CD1c-positive myeloid dendritic cell (primary cell): ENCODE measurements at regions not wholly inside any gene's neighbourhood (a gene's known extent, or its start where the extent isn't known, plus 50 kb on each side); places are given as distances from the start of the nearest gene placed in this dataset.

ENCODE experiments used
- DNase-seq: peaks from one replicate; pipeline ENCODE4 v3.0.0-alpha.2; 2016; ENCODE audit errors: extremely low spot score

DNA sequence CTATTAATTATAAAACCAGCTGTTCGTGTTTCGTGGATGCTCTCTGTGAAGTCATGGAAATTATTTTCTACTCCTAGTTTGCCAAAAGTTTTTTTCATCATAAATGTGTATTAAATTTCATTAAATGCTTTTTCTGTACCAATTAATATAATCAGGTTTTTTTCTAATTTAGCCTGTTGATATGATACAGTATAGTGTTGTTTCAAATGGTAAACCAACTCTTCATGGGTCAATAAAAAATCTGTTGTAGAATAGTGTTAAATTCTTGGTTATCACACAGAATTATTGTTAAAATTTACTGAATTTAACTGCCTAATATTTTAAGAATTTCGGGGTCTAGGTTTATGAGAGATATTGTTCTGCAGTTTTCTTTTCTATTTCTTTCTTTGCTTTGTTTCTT lies 505.9 kb upstream of the MANEA start:
- DNase-seq = no peak

DNA sequence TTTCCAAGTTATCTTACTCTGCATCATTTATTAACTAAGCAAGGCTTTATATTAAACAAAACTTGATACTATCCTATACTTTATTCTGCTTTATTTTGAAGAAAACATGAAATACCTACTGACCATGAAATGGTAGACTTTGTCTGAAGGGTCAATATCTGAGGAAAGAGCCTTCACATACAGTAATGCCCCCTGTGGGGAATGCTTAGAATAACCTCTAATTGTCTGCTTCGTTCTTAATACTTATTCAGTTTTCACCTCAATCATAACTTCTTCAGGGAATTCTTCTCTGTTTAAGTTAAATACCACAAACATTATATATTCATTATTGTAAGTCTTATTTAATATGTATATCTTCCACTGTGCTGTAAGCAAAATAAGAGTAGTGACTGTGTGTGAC lies 498.9 kb upstream of the MANEA start:
- DNase-seq = no peak

DNA sequence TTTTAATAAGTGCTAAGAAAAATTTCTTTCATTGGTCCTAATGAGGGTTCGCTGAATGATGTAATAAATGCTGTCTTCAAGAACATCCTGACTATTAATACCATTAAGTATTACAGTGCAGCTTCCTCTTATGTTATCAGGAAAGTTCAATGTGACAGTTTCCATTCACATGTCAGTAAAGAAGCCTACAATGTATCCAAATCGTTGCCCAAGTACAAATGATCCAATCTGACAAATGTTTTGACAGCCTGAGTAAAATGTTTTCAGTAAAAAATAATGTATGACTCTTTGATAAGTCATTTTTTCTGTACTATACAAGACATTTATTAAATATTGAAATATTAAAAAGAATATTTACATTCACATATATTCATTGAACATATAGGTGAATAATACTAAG lies 496.1 kb upstream of the MANEA start:
- no peak for DNase-seq

DNA sequence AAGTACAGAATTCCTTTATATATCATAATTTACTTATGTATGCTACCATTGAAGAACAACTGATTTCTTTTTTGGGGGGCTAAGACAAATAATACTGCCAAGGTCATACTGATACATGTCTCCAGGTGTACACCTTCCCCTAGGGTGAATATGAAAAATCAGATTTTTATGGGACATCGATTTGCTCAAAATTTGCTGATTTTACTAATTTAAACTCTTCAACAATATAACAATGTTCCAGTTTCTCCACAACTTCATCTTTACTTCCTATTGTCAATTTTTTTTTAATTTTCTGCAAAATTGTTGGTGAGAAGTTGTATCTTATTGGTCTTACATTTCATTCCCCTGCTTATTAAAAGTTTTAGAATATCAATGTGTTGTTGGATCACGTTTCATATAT lies 495.4 kb upstream of the MANEA start:
- DNase-seq = no peak

DNA sequence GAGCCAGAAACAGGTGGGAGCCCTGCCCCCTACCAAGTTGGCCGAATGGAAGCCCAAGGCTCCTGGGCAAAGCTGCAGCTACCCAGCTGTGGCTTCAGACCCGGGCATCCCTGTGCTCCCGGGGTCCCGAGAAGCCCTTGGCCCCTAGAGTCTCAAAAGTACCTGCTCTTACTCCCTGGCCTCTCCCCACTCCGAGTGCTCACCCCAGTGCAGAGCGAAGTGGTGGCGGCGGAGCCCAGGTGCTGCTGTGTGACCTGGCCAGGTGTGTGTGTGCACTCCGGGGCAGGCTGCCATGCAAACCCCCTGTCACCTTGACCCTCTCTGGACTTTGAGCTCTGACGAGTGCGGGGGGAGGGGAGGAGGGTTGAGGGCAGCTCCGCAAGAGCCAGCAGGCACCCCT lies 493.8 kb upstream of the MANEA start:
- no peak for DNase-seq

DNA sequence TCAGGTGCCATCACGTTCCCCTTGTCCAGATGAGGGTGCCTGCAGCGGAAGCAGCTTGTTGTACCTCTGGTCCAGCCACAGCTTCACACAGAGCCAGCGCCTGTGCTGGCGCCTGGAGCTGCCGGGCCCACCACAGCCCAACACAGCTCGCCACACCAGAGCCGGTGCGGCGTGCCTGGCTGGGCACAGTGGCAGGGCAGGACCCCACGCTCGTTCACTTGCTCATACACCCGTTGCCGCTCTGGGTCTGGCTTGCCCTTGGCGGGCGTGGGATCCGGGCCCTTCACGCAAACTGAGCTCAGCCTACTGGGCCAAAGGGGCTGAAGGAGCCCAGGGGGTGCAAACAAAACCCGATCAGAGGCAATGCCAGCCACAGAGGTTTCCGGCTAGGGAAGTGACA lies 492.5 kb upstream of the MANEA start:
- DNase-seq = no peak

DNA sequence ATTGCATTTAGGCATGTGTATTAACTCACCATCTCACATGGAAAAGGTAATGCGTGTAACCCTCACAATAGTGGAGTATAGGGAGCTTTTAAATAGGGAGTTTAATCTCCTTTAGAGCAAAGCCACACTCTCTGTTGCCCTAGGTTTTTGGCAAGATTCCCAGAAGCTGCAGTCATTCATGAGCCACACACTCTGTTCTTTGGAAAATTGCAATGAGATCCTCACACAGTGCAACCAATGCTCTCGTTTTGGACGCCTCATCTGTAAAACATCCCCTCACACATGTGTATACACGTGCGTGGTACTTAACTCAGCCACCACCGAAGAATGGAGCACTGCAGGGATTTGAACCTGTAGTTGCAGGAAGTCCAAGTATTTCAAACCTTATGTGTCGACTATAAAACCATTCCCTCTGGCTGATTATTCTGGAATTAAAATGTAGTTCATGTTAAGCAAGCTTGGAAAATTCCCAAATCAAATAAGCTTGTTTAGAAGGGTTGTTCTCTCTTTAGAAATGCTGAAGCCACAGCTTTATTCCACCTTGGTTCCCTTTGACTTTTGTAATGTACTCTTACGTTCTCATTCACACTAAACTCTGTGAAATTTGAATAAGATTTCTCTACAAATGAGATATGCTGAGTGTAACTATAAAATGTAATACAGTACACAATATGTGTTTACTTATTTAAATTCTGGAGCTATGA lies 489.8 kb upstream of the MANEA start:
- DNase-seq = no peak

DNA sequence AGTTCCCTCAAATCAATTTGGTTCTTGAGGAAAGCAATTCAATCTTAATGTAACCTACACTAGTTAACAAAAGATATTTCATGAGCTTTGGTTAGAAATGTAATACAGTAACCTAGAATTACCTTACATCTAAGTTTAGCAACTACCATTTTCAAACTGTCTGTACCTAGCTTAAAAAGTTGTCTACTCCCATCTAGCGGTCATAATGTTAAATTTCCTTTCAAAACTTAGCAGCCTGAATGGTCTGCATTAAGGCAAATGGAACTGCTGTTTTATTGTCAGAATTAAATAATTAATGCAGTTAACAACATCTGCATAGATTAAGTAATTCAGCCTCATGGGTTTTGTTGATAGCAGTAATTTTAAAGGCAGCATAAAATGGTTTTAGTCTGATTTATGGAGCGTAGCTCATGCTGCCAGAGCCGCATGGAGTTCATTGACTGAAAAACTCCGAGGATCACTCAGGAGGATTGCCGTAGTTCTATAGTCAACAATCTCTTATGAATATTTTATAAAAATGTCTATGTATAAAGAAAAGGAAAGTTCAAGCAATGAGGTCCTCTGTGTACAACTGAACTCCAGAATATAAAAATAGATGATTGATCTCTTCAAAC lies 485.4 kb upstream of the MANEA start:
- DNase-seq = peak; percentile 8

DNA sequence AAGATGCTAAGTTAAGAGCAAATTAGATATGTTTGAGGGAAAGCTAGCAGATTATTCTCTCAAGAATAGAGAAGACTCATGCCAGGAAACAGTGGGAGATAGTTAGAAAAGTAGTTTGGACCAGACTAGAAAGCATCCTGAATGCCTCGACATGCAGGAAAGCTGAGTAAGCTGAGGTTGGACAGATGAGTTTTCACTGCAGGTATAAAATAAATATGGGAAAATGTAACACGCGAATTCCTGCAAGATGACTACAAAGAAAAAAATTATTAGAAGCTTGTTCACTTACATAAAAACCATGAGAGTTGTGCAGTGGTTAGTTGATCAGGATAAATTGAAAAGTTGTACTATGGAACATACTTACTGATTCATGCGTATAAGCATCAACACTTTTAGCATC lies 484.2 kb upstream of the MANEA start:
- no peak for DNase-seq

DNA sequence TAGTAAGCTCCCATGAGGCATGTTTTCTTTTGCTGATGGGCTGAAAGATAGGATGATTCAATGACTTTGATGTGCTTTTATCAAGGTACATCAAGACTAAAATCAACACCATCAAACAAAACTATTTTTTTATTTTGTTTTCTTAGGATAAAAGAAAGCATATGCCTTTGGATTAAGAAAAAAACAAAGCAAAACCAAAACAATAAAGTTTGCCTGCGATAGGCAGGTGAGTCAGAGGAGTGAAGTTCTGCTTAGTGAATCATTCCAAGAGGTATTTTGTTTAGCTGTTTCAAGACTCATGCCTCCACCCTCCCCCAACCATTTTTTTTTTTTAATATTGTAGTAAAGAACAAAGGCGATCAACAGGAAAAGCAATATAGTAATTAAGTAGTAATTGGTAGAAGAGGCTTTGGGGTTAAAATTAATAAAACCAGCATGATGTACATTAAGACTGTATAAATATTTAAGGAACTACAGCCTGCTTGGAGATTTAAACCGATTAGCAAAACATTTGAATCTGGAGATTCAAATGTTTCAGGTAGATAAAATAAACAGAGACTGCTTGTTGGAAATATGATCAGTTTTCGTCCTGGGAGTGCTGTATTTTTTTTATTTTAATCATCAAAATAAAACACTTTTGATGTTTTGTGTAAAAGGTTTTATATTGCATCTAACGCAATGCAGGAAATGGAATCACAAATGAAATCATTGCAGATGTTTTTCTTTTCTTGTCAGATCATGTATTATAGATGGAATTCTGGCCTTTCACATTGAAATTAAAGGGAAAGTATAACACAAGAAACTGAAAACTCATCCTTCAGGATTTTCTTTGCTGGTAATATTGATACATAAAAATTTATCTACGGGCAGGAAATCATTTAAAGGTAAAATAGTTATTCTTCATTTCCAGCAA lies 482.3 kb upstream of the MANEA start:
- no peak for DNase-seq

DNA sequence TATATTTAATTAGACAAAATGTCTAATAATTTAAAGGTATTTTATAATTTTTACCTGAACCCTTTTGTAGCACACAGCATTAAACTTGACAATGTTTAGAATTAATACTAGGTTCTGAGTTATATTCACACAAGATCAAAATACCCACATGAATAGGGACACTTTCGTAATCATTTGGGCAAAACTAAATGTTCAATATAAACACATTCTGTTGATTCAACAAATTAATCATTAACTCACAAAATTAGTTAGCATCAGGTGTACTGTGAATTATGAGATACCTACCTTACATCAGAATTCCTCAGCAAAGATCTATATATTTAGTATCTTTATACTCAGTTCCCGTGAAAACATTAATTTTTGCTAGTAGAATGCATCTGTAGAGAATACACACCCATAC lies 481.5 kb upstream of the MANEA start:
- no peak for DNase-seq

DNA sequence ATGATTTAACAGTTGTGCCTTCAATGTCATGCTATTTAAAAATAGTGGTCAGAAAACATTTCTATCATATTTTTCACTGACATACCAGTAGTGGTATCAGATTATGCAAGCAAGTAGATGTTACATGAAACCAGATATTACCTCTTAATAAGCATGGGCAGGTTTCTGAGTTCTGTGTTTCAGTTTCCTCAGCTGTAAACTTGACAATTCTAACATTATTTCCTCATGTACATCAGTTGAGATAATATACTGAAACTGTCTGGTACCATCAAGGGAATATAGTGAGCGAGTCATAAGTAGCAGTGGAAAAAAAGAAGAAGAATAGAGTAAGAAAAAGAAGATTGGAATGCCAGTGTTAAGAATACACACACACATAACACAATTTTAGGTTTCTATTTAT lies 477.9 kb upstream of the MANEA start:
- no peak for DNase-seq

DNA sequence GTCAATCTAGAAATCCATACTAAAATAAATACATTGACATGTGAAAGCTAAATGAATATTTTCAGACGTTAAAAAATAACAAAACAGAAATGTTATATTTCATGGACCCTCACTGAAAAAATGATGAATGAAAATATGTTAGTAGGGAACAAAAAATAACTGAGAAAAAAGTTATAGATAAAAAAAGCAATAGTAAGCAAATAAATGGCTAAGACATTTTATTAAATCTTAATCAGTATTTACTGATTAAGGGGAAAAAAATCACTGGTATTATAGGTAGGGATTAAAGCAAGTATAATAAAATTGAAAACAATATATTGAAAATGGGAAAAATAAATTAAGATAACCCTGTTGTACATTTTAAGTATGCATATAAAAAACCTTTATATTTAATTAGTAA lies 468.1 kb upstream of the MANEA start:
- DNase-seq = no peak

DNA sequence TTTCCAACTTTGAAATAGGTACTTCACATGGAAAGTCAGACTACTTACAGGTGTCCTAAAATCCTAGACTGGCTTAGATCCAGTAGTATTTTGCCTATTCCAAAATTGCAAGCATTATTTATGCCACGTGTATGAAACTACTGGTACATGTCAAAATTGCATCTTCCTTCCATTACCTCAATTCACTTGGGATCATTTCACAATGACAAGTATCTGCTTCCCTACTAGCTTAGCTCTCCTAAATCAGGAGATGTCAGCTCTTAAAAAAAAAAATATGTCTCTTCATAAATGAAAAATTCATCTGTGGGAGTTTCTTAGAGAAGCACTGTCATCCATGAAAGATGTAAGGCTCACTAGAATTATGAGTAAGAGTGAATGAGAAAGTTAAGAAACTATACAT lies 466.6 kb upstream of the MANEA start:
- no peak for DNase-seq

DNA sequence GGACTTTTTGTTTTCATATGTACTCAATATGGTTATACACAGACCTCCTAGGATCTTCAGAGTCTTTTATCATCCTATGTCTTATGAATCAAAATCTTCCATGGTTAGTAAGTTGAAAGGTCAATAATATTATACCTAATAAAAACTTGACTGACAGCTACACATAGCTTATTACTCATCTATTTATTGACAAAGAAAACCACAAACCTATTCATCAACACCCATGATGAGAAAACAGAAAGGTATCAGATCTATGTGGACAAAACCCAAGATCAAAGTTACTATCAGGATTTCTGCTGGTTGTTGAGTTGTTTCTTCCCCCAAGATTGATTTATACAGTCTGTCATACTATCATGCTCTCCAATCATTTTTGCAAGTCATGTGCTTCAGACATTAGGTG lies 460.1 kb upstream of the MANEA start:
- DNase-seq = no peak

DNA sequence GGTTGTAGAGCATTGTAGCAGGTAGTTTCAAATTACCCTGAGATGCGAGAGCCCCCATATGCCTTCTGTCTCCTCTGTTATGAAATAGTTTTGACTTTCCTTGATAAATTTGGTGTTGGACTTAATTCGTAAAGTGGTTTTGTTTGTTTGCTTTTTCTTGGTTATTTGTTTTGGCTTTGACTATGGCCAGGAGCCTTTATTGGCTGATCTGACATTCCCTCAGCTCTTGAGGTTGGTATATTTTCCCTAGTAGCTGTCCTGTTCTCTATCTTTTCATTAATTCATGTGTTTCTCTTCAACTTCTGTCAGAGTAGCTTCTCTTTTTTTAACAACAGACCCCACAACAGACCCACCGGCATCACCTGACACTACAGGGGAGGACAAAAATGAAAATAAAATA lies 457.4 kb upstream of the MANEA start:
- no peak for DNase-seq

DNA sequence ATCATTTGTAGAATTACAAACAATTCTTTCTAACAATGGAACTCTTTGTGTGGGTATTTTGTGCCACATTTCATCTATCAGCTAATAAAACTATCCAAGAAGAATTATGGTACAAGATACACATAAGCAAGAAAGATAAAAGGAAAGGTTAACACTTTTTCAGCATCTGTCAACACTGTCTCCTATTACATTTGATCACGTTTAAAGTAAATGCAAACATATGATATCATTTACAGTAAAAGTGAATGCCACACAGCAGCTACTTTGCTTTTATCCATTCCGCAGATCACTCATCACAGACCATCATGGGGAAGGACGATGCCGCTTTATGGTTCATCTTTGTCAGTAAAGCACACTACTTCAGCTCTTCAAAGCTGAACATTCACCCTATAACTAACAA lies 456.4 kb upstream of the MANEA start:
- DNase-seq = no peak

DNA sequence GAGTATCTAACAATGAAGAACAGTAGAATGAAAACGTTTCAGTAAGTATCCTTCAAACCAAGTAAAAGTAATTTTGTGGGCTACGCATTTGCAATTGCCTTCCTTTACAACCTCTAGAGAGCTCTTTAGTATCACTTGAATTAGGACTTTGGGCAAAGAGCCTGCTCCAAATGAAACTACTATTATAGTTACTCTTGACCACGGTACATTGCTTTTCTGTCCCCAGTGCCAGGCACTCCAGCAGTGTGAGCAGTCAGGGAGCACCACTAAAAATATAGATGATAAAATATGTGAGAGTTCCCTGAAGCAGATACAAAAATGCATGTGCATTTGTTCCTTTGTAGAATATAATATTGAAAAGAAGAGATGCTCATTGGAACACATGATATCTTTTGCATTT lies 450.1 kb upstream of the MANEA start:
- DNase-seq = no peak

DNA sequence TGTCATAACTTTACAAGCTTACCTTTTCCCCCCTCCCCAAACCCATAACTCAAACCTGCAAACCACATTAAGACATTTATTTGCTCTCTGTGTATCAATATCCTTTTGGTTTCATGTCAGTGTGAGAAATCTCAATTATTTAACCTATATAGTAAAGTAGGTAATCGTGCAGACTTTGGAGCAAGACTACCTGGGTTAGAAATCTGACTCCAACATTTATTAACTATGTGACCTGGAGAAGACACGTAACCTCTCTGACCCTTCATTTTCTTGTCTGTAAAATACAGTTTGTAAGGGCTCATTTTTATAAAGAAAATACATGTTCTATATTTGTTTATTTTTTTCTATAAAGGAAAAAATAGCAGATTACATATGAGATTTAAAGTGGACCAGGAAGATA lies 448.9 kb upstream of the MANEA start:
- DNase-seq = no peak

DNA sequence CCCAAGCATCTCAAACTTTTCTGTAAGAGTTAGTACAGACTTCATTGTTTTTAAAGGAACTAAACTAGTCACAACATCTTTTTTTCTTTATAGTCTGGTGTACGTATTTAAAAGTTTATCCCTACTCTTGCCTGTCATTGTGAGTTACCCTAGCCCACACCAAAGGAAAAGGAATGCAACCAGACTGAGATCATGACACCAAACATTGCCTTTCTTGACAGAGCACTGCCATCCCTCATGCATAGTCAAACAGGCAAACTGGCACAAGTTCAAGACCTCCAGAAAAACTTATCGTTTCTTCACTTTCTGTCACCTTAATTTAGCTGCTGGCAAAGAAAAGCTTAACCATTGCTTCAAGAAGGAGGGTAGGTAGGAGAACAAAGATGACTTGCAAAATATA lies 448.4 kb upstream of the MANEA start:
- DNase-seq = no peak

DNA sequence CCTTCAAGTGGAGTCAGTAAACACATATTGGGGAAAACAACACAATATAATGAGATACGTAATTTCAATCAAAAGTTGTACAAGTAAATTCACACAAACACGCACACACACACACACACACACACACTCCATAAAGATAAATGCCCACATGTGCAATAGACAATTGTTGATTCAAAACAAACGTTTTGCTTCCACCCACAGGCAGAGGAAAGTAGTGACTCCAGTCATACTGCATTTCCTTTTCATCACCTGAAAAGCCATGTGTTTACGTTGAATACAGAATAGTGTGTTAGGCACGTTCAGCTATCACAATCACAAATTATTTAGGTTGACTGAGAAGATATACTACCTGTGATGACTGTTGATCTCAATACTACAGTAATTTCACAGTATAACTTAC lies 443.8 kb upstream of the MANEA start:
- DNase-seq = no peak

DNA sequence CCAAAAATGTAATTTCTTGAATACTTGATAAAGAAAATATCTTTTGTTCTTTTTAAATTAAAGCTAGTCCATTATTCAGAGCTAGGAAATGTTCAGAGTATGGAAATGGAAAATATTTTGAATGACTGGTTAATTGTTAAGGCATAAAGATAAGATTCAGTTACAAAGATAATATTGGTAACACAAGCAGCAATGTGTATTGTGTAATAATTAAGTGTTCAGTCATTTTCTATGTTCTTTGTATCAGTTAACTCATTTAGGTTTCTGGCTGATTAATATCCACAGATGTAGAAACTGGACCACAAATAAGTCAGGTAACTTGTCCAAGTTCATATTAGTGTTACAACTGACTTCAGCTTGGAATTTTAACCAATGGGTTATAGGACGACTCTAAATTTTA lies 442.2 kb upstream of the MANEA start:
- no peak for DNase-seq

DNA sequence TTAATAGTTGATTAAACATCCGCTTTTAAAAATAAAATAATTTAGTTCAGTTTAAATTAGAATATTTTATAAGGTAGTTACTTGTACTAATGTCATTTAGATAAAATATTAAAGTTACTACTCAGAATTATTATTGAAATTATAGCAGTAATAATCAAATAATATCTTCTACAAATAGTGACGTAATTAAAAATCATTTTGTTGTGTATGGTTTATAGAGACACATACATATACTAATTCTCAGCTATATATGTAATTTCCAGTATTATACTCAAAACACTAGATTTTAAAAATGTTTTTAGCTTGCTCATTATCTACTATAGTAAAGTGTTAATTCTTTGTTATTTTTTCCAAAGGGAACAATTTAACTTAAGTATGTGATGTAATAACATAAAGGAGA lies 435.2 kb upstream of the MANEA start:
- no peak for DNase-seq
